T-helper 9 cell (primary cell): ENCODE measurements at regions not wholly inside any gene's neighbourhood (a gene's known extent, or its start where the extent isn't known, plus 50 kb on each side); places are given as distances from the start of the nearest gene placed in this dataset.
"Not testable (repeated sequence)": the region's sequence is repeated elsewhere in the genome, so short reads cannot be mapped to it uniquely, and the experiment has no call there.

ENCODE experiments used
- DNase-seq: peaks from one replicate; pipeline ENCODE4 v3.0.0-alpha.2; 2020

DNA sequence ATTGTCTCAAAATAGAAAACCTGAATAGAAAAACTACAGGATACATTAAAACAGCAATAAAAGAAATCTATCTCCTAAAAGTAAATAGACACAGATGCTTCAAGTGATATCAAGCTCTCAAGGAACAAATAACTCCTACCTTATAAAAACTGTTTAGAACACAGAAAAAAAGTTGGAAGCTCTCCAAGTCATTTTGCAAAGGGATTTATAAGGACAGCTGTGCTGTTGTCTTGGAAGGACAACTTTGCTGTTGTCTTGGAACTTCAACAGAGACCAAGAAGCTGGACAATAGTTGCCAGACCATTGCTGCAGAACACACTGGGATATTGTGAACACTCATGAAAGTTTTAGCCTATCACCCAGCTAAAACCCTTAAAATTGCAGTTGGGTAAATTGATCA is 780.7 kb downstream of the FLRT2 start:
- DNase-seq = no peak

DNA sequence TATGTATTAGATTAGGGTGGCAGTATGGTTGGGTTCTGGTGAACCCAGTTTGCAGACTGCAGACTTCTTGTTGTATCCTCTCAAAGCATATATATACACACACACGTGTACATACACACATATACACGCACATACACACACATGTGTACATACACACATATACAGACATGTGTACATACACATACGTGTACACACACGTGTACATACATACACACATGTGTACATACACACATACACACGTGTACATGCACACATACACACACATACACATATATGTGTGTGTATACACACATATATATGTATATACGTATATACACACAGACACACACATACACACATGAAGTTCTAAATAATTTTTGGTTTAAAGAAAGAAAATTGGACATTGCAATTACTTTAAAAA is 780.2 kb downstream of the FLRT2 start:
- DNase-seq = no peak

DNA sequence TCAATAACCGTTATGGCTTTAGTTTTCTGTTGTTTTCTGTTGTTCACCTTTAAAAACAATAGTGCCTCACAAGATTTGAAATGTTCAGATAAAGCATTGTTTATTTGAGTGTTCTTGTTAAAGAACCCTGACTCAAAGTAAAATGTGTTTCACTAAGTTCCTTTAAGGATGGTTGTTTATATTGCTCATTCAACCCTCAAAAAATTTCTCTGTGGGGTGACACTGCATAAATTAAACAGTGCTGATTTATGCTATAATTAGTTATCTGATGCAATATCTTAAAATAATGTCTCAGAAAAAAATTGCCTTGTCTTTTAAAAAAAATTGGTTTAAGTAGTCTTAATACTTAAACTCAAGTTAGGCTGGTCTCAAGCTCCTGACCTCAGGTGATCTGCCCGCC is 775.1 kb downstream of the FLRT2 start:
- DNase-seq = no peak

DNA sequence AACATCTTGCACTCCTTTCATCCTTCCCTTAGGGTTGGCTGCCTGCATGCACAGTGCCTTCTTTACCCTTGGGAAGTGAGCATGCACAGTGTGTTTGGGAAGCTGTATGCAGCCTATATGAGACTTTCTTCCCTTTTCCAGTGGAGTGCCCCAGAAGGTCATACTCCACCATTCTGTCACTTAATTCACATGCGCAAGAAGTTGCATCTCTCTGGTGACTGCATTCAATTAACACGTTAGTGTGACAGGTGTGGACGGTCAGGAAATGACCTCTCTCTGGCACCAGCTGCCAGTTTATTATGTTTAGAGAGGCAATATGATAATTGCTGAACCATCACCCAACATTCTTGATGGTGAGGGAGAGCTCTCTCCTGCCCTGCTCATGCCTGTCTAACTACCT is 770.0 kb downstream of the FLRT2 start:
- DNase-seq = no peak

DNA sequence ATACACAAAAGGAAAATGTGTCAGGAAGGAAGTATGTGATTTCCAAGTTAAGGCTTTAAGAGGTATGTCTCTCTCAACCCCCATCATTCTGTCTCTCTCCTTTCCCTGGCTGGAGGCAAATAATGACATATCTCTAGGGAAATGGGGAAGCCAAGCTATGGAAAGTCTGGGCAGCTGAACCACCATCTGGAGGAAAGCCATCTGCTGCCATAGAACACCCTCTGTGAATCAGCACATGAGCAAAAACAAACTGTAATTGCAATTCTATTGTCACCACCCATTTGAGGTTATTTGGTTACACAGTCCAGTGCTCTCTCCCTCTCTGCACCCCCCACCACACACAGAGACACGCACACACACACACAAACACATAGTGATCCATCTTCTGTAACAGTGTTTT is 766.2 kb downstream of the FLRT2 start:
- no peak for DNase-seq

DNA sequence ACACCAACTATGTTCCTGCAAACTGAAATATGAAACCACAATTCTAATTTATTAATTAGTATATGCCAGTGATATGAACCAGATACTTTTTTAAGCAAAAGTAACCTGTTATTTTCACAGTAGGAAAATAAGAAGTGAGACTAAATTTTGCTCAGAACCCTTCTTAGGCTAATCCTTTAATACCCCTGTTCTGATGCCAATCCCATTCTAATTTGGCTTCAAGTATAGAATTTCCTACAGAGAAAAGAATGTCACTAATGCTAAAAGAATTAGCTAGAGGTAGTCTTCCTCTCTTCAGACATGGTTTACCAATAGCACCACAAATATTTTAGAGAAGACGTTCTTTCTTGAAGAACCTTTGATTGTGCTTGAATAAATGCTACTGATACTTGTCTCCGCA is 758.4 kb downstream of the FLRT2 start:
- DNase-seq = no peak

DNA sequence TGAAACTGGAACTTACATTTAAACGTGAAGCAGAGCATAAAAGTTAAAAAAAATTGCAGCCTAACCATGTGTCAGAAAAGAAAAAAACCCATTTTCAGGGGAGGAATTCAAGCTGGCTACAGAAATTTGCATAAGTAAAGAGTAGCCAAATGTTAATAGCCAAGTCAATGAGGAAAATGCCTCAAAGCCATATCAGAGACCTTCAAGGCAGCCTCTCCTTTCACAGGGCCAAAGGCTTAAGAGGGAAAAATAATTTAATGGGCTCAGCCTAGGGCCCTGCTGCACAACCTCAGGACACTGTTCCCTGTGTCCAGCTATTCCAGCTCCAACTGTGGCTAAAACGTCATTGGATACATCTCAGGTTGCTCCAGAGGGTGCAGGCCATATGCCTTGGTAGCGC is 749.5 kb downstream of the FLRT2 start:
- DNase-seq = no peak

DNA sequence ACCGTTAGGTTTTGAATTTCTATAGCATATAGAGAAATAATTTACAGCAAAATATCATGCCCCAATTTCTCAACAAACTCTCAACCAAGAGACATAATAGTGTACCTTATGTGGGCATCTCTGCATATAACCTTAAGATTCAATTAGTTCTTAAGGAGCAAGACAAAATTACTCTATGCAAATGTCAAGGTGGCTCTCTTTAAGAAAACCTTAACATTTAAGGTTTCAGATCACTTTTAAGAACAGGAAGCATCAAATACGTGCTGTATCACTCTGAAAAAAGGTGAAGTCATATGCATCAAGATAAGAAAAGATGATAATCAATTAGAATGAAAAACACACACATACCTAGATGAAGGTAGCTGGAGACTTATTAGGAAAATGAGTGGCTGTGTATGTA is 728.0 kb downstream of the FLRT2 start:
- DNase-seq = no peak

DNA sequence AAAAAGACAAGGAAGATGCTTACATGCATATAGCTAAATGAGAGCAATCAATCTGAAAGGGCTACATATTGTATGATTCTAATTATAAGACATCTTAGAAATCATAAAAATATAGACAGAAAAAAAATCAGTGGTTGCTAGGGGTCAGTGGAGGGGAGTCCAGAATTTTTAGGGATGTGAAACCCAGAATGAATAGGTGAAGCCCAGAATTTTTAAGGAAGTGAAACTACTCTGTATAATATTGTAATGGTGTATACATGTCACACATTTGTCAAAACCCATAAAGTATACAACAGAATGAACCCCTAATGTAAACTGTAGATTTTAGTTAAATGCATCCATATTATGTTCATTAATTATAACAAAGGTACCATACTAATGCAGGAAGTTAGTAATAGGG is 713.2 kb downstream of the FLRT2 start:
- DNase-seq = no peak

DNA sequence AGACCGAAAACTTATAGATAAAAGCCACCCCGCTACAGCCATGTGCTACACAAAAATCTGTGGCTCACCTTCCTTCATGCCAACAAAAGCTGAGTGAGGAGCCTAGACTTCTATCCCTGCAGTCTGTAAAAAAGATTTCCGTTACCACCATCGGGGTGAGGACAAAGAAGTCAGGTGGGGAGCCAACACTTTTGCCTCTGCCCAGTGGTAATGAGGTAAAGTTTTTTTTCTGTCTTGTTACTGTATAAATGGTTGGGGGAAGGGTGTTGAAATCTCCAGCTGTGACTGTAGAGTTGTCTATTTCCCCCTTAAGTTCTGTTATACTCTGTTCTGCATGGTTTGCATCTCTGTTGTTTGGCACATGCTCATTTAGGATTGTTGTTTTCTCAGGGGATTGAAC is 707.8 kb downstream of the FLRT2 start:
- DNase-seq = no peak

DNA sequence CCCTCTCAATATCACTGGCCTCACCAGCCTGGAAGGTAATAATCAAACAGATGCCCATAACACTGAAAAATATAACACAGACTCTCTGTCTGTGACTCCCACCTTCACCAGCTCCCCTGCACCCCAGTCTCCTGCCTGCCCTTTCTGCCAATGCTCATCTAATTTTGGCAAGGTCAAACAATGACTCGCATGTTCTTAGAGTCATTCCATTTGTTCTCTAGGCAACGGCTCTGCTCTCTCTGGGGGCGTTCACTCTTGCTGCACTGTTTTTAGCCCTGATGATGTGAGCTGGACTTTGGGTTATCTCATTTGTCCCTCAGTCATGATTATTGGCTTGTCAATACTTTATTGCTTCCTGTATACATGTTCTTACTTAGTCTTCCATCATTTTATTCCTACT is 691.8 kb downstream of the FLRT2 start:
- DNase-seq = no peak

DNA sequence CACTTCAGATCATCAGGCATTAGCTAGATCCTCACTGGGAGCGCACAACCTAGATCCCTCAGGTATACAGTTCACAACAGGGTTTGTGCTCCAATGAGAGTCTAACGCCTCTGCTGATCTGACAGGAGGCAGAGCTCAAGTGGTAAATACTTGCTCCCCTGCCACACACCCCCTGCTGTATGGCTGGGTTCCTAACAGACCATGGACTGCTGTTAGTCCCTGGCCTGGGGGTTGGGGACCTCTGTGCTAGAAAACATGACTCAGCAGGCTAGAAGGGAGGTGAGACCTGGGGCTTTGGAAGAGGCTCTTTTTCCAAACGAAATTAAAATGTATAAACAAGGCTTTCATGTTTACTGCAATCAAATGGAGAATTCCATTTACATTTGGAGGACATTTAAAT is 691.1 kb downstream of the FLRT2 start:
- no peak for DNase-seq

DNA sequence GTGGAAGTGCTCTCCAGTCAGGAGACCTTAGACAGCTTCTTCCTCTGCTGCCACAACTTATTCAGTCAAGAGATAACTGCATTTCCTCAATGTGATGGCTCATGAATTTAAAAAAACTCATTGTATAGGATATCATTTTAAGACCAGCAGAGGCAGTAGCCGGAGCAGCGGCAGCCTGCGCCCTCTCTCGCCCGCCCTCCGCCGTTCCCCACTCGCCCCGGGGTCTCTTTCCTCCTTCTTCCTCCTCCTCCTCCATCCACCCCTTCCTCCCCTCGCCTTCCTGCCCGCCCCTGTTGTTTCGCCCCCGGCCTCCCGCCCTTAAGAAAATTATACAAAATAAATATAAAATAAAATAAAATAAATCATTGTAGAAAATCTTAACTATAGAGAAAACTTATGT is 687.6 kb downstream of the FLRT2 start:
- no peak for DNase-seq

DNA sequence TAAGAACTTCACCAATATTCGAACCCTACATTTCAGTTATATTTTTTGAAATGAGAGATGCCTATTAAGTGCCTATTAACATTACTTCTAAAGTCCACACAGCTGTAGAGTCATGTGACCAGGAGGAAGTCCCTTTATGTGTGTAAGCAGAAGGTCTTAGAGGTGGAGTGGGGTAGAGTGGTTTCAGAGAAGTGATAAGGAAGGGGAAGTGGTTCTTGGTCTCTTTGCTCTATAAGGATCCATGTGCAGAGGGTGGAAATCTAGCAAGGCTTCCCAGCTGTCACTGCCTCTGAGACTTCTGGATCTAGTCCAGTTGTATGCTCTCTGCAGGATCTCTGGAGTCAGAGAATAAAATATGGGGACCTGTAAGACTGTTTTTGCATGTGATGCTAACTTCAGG is 673.9 kb downstream of the FLRT2 start:
- no peak for DNase-seq

DNA sequence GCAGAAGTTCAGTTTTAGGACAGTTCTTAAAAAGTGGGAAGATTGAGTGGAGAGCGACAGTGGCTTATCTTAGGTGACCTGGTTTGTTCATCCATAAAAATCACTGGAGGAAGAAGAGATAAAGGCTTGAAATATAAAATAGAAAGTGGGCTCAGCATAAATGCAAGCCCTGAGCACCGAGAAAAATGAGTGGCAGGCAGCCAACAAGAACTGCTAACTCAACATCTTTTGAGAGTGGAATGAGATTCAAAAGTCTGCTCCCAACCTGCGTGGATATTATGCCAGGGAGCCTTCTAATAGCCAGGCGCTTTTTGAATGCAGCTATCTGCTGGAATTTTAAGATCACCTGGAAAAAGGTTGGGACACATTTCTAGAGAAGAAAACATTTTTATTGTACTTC is 666.5 kb downstream of the FLRT2 start:
- DNase-seq = no peak

DNA sequence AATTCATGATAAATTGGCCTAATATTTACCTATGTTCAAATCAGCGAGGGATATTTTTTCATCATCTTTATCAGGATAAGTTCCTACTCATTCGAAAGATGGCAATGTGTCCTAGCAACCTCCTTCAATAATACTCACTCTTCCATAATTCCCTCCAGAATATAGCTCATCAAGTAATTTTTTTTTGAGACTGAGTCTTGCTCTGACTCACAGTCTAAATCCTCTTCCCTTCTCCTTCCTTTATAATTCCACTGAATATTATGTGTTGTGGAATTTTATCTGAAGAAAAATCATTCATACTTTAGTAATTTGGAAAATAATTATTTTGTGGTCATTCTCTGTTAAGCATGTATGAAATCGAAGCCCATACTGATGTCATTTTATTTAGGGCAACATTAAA is 663.8 kb downstream of the FLRT2 start:
- no peak for DNase-seq

DNA sequence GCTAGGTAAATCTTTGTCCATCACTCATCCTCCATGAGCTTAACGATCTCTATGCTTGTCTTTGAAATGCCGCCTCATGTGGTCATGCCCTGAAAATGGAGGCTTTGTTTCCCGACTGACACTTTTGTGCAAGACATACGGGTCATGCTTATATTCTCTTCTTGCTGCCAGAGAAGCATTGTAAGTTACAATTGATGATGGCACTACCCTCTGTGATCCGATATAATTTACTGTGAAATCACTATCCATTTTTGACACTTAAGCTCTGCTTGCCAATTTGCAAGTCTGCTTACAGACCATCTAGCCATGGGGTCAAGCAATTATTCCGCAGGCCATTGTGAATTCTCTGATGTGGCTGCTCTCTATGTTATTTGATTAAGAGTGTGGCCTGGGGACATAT is 650.0 kb downstream of the FLRT2 start:
- no peak for DNase-seq

DNA sequence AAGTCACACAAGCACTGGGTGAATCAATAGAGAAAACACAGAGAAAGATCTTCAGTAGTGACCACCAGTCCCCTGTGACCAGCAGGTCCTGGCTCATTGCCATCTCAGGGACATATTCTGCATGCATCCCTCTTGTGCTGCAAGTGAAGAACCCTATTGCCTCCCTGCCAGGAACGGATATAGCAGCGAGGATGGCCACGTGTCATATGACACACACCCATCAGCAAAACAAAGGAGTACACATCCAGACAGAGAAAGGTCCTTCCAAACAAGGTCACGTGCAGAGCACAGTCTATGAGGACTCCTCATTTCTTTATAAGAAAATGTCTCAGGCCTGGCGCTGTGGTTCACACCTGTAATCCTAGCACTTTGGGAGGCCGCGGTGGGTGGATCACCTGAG is 638.4 kb downstream of the FLRT2 start:
- DNase-seq = no peak

DNA sequence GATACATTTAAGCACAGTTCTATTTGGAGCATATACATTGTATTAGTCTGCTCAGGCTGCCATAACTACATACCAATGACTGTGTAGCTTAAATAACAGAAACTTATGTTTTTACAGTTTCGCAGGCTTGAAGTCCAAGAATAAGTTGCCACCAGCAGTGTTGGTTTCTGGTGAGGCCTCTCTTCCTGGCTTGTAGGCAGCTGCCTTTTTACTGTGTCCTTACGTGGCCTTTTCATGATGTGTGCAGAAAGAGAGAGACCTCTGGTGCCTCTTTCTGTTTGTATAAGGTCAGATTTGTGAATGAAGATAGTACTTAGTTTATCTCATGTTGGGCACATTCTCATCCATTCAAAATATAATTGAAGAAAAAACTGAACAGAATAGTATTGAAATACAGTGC is 636.6 kb downstream of the FLRT2 start:
- DNase-seq = no peak

DNA sequence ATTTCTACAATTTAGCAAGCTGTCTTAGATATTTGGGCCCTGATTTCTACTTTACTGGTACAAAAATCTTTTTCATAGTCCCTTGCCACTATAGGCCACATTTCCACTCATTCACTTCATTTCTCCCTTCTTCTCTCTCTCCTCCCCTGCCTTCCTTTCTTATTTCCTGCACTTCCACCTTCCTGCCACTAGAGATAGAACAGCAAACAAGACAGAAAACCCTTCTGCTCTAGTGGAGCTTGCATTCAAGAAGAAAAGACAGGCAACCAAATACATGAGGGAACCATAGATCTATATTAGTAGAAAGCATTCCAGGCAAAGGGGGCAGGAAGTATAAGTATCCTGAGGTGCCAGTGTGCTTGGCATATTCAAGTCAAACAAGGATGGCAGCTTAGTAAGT is 623.5 kb downstream of the FLRT2 start:
- DNase-seq = no peak

DNA sequence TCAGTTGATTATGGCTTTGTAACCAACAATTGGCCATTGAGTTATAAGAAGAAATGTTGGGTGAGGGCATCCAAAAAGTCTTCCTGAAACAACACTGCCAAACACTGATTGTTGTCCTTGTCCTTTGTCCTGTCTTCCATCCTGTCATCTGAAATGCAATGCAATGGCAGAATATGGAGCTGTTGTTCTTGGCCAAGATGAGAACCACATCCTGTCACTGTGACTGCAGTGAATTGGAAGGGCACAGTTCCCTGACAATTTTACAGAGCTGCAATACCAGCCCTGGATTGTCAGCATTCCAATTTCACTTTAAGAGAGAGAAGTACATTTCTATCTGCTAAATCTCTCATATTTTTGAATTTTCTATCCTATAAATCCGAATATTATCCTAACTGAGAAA is 613.3 kb downstream of the FLRT2 start:
- DNase-seq = no peak

DNA sequence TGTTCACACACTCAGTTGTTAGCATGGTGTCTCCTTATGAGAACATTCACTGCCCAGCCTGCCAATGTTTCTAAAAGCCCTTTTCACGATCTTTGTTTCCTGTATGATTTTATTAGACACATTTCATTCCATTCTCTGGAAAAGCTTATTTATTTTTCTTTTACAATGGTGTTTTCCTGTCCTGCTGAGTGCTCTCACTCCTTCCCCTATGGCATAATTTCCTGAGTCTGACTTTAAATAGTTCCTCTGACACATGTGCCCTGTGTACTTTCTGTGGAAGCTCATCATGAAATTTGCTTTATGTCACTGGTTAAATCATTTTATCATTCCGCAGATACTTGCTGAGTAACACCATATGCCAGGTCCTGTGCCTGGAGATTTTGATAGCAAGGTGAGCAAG is 612.0 kb downstream of the FLRT2 start:
- DNase-seq = no peak

DNA sequence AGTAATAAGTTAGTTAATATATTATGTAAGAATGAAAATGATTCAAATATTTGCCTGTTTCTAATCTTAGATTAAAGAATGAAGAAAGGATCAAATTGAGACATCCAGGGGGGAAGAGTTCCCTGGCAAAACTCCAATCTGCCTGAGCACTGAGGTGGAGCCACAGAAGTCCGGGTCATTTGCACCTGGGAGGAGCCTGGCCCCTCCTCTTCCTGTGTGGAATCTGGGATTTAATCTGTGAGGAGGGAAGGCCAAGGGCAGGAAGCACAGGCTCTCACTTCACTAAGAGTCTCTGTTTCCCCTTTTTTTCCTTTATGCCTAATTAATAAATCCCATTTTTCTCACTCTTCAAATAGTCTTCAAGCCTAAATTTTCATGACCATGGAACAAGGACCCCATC is 599.5 kb downstream of the FLRT2 start:
- DNase-seq = no peak

DNA sequence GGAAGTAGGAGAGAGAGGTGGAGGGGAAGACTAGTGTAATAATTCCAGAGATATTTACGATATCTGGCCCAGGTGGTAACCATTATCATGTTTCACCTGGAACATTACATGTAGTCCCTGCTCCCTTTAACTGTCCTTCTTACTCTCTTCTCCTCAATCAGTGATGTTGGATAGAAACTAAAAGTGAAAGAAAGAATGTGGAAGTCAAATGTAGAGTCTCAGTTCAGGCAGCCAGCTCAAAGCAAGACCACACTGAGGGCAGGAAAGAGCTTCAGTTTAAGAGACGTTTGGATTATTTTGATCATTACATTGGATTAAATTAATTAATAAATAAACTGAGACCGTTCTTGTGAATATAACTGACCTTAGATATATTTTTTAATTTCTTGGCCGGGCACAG is 594.4 kb downstream of the FLRT2 start:
- DNase-seq = no peak

DNA sequence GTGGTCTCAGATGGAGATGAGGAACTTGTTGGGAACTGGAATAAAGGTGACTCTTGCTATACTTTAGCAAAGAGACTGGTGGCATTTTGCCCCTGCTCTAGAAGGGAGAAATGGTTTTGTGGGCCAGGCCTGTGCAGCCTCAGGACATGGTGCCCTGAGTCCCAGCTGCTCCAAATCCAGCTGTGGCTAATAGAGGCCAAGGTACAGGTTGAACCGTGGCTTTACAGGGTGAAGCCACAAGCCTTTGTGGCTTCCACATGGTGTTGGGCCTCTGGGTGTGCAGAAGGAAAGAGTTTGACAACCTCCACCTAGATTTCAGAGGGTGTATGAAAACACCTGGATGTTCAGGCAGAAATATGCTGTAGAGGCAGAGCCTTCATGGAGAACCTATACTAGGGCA is 586.0 kb downstream of the FLRT2 start:
- DNase-seq = no peak

DNA sequence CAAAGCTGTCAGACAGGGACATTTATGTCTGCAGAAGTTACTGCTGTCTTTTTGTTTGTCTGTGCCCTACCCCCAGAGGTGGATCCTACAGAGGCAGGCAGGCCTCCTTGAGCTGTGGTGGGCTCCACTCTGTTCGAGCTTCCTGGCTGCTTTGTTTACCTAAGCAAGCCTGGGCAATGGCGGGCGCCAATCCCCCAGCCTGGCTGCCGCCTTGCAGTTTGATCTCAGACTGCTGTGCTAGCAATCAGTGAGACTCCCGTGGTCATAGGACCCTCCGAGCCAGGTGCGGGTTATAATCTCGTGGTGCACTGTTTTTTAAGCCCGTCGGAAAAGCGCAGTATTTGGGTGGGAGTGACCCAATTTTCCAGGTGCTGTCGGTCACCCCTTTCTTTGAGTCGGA is 580.9 kb downstream of the FLRT2 start:
- DNase-seq = not testable (repeated sequence)
